HG03432 (cell line): ENCODE measurements at regions not wholly inside any gene's neighbourhood (a gene's known extent, or its start where the extent isn't known, plus 50 kb on each side); places are given as distances from the start of the nearest gene placed in this dataset.

Experiments
- ATAC-seq: cut with Tn5 transposase; IDR thresholded peaks from one replicate; pipeline ENCODE4 v1.9.1; 2021; ENCODE audit warnings: mild to moderate bottlenecking, moderate library complexity; ENCODE audit not compliant: unreplicated experiment

GRCh38 chr22:49452362-49452946, 375.2 kb downstream of the BRD1 start:
- no peak for ATAC-seq

GRCh38 chr22:49451070-49451840, 376.4 kb downstream of the BRD1 start:
- ATAC-seq = no peak

GRCh38 chr22:49450498-49450897, 377.2 kb downstream of the BRD1 start:
- ATAC-seq = no peak

GRCh38 chr22:49449811-49450446, 377.7 kb downstream of the BRD1 start:
- ATAC-seq = no peak

- no peak for ATAC-seq
These were observed 378.3 kb downstream of the BRD1 start for GRCh38 chr22:49449377-49449776.

- no peak for ATAC-seq
These were observed 379.1 kb downstream of the BRD1 start for GRCh38 chr22:49448526-49448925.

GRCh38 chr22:49447837-49448236, 379.8 kb downstream of the BRD1 start:
- no peak for ATAC-seq

- no peak for ATAC-seq
These were observed 380.6 kb downstream of the BRD1 start for GRCh38 chr22:49446759-49447710.

GRCh38 chr22:49446145-49446758, 381.4 kb downstream of the BRD1 start:
- no peak for ATAC-seq

- ATAC-seq = no peak
These were observed 382.9 kb downstream of the BRD1 start for GRCh38 chr22:49444781-49445180.

- ATAC-seq = no peak
These were observed 386.7 kb downstream of the BRD1 start for GRCh38 chr22:49440931-49441330.

- ATAC-seq = no peak
These were observed 388.3 kb downstream of the BRD1 start for GRCh38 chr22:49439373-49439772.

GRCh38 chr22:49437956-49438355, 389.7 kb downstream of the BRD1 start:
- ATAC-seq = no peak

- ATAC-seq = no peak
These were observed 390.3 kb downstream of the BRD1 start for GRCh38 chr22:49437356-49437755.

- no peak for ATAC-seq
These were observed 391.6 kb downstream of the BRD1 start for GRCh38 chr22:49436056-49436455.

- ATAC-seq = no peak
These were observed 392.1 kb downstream of the BRD1 start for GRCh38 chr22:49435596-49435995.

GRCh38 chr22:49433717-49434611, 393.7 kb downstream of the BRD1 start:
- no peak for ATAC-seq

GRCh38 chr22:49432897-49433443, 394.7 kb downstream of the BRD1 start:
- ATAC-seq = no peak

GRCh38 chr22:49432211-49432896, 395.3 kb downstream of the BRD1 start:
- no peak for ATAC-seq
